CD4-positive, alpha-beta T cell (primary cell): ENCODE measurements at regions not wholly inside any gene's neighbourhood (a gene's known extent, or its start where the extent isn't known, plus 50 kb on each side); places are given as distances from the start of the nearest gene placed in this dataset.

Experiments
- ATAC-seq: fragments of 200-7000 bp; cut with Tn5 transposase; one replicate; pipeline ENCODE4 v1.10.0; 2022; ENCODE audit warnings: mild to moderate bottlenecking; ENCODE audit not compliant: poor library complexity
- CTCF ChIA-PET: fragments of 350-600 bp; sonication (Branson Sonifier 250); formaldehyde crosslinking; loops from one replicate; lab custom pipeline; 2021; ENCODE audit warnings: antibody characterized with exemption, inconsistent platforms; lab: Charles Lee
- POLR2A ChIA-PET: fragments of 350-600 bp; sonication (Branson Sonifier 250); formaldehyde crosslinking; loops from one replicate; lab custom pipeline; 2021; ENCODE audit warnings: antibody characterized with exemption, inconsistent platforms; lab: Charles Lee
- DNase-seq, 14 experiments: peaks; one replicate each; pipeline ENCODE4 v3.0.0-alpha.2; 2013 to 2020; ENCODE audit warnings: mixed read lengths in 2 of 14
- H3K27ac ChIP-seq, 2 donors: one replicate each; pipeline versions ENCODE4 v1.5.1 to v1.7.0; 2013; ENCODE audit warnings: low read length in 2 of 2, low read depth in 1 of 2, mild to moderate bottlenecking in 1 of 2
- H3K27me3 ChIP-seq, 2 experiments: 1 replicate in 1 of 2; 2 replicates in 1 of 2; pipeline versions ENCODE4 v1.6.1 to v1.7.0; 2013; ENCODE audit warnings: low read length in 2 of 2, control low read depth in 1 of 2, mild to moderate bottlenecking in 1 of 2, moderate library complexity in 1 of 2; ENCODE audit not compliant: insufficient read depth in 2 of 2, control insufficient read depth in 1 of 2
- H3K36me3 ChIP-seq: one replicate; pipeline ENCODE4 v1.6.1; 2013; ENCODE audit warnings: low read length, control low read depth; ENCODE audit not compliant: insufficient read depth
- H3K4me1 ChIP-seq: one replicate; pipeline ENCODE4 v1.6.1; 2013; ENCODE audit warnings: low read length, control low read depth; ENCODE audit not compliant: insufficient read depth
- H3K4me3 ChIP-seq: one replicate; pipeline ENCODE4 v1.5.1; 2013; ENCODE audit warnings: mild to moderate bottlenecking, low read length, moderate library complexity
- H3K9me3 ChIP-seq, 2 experiments: 1 replicate in 1 of 2; 2 replicates in 1 of 2; pipeline versions ENCODE4 v1.6.1 to v1.7.0; 2013; ENCODE audit warnings: low read length in 2 of 2, mild to moderate bottlenecking in 2 of 2, control low read depth in 1 of 2, moderate library complexity in 1 of 2; ENCODE audit not compliant: control insufficient read depth in 1 of 2, insufficient read depth in 1 of 2
- H3K27ac Mint-ChIP-seq: one replicate; pipeline ENCODE4 v1.8.0; 2020; ENCODE audit warnings: mixed read lengths
- H3K27me3 Mint-ChIP-seq: one replicate; pipeline ENCODE4 v1.8.0; 2021; ENCODE audit warnings: mixed read lengths
- H3K36me3 Mint-ChIP-seq: one replicate; pipeline ENCODE4 v1.8.0; 2021; ENCODE audit warnings: low read depth, mixed read lengths
- H3K4me1 Mint-ChIP-seq: one replicate; pipeline ENCODE4 v1.8.0; 2021; ENCODE audit warnings: low read depth, mixed read lengths
- H3K4me3 Mint-ChIP-seq: one replicate; pipeline ENCODE4 v1.8.0; 2020; ENCODE audit warnings: mild to moderate bottlenecking, mixed read lengths
- H3K9me3 Mint-ChIP-seq: one replicate; pipeline ENCODE4 v1.8.0; 2020; ENCODE audit warnings: mixed read lengths
- intact Hi-C, 2 experiments: fragments of 100-400 bp; cut with DNase I in 1 of 2; cut with micrococcal nuclease in 1 of 2; formaldehyde crosslinking; loops; one replicate each; pipeline versions ENCODE4 v1.15.1 to v1.9.0; 2023 to 2025; cut with DNase I, micrococcal nuclease
- TF ChIP-seq, protein P1 (sequence below): fragments of 200-600 bp; IDR thresholded peaks from one replicate; pipeline ENCODE4 v1.8.0; 2022; ENCODE audit warnings: antibody characterized with exemption, mild to moderate bottlenecking

- H3K4me1 Mint-ChIP-seq: no peaks in the 10 kb centered on the region
- DNase-seq (no peak), ATAC-seq (no peak)
- no peaks in the 10 kb centered on the region for H3K36me3 Mint-ChIP-seq
- H3K27me3 ChIP-seq: no peaks in the 10 kb centered on the region
- TF ChIP-seq, protein P1, sequence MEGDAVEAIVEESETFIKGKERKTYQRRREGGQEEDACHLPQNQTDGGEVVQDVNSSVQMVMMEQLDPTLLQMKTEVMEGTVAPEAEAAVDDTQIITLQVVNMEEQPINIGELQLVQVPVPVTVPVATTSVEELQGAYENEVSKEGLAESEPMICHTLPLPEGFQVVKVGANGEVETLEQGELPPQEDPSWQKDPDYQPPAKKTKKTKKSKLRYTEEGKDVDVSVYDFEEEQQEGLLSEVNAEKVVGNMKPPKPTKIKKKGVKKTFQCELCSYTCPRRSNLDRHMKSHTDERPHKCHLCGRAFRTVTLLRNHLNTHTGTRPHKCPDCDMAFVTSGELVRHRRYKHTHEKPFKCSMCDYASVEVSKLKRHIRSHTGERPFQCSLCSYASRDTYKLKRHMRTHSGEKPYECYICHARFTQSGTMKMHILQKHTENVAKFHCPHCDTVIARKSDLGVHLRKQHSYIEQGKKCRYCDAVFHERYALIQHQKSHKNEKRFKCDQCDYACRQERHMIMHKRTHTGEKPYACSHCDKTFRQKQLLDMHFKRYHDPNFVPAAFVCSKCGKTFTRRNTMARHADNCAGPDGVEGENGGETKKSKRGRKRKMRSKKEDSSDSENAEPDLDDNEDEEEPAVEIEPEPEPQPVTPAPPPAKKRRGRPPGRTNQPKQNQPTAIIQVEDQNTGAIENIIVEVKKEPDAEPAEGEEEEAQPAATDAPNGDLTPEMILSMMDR: no peak
- POLR2A ChIA-PET: no interaction called here
- no peaks in the 10 kb centered on the region for H3K36me3 ChIP-seq
- no peak overlapping the region for H3K4me3 Mint-ChIP-seq
- H3K27ac ChIP-seq: no peak overlapping the region
- H3K27me3 Mint-ChIP-seq: no peaks in the 10 kb centered on the region
- H3K9me3 ChIP-seq: no peaks in the 10 kb centered on the region
- CTCF ChIA-PET: no interaction called here
- no peak overlapping the region for H3K4me3 ChIP-seq
- intact Hi-C loops: no loop called here
- no peaks in the 10 kb centered on the region for H3K4me1 ChIP-seq
- H3K27ac Mint-ChIP-seq: no peak overlapping the region
- peaks cover 1% of the 10 kb centered on the region for H3K9me3 Mint-ChIP-seq
These were observed 518.0 kb upstream of the SGCG start for GRCh38 chr13:22662771-22663170.

GRCh38 chr13:22665506-22665905 lies 515.3 kb upstream of the SGCG start:
- no peaks in the 10 kb centered on the region for H3K36me3 Mint-ChIP-seq

GRCh38 chr13:22690756-22691155 lies 490.0 kb upstream of the SGCG start:
- ATAC-seq (no peak), DNase-seq (no peak)
- Histone ChIP-seq H3K4me1 (no peaks in the 10 kb centered on the region), H3K9me3 (peaks cover 5 to 8% of the 10 kb centered on the region in 2 experiments), H3K27ac (no peak overlapping the region), H3K27me3 (no peaks in the 10 kb centered on the region), H3K4me3 (no peak overlapping the region), H3K36me3 (no peaks in the 10 kb centered on the region)
- TF ChIP-seq, protein P1: no peak
- Mint-ChIP-seq H3K9me3 (peaks cover 12% of the 10 kb centered on the region), H3K36me3 (no peaks in the 10 kb centered on the region), H3K27me3 (no peaks in the 10 kb centered on the region), H3K27ac (no peak overlapping the region), H3K4me3 (no peak overlapping the region), H3K4me1 (no peaks in the 10 kb centered on the region)
- POLR2A ChIA-PET: no interaction called here
- intact Hi-C loops: no loop called here
- CTCF ChIA-PET: no interaction called here

More at GRCh38 chr13:22665506-22665905, 515.3 kb upstream of the SGCG start:
- Mint-ChIP-seq H3K9me3 (peaks cover 1% of the 10 kb centered on the region), H3K27ac (no peak overlapping the region), H3K4me3 (no peak overlapping the region), H3K4me1 (no peaks in the 10 kb centered on the region), H3K27me3 (no peaks in the 10 kb centered on the region)
- intact Hi-C loops: no loop called here
- H3K27me3 ChIP-seq: no peaks in the 10 kb centered on the region
- H3K4me1 ChIP-seq: no peaks in the 10 kb centered on the region
- no peak overlapping the region for H3K27ac ChIP-seq
- H3K36me3 ChIP-seq: no peaks in the 10 kb centered on the region
- ChIA-PET POLR2A (no interaction called here), CTCF (no interaction called here)
- ATAC-seq: no peak
- peaks cover 0 to 3% of the 10 kb centered on the region in 2 experiments for H3K9me3 ChIP-seq
- TF ChIP-seq, protein P1: no peak
- H3K4me3 ChIP-seq: no peak overlapping the region
- no peak for DNase-seq
